ENCODE measurements at regions not wholly inside any gene's neighbourhood (a gene's known extent, or its start where the extent isn't known, plus 50 kb on each side); places are given as distances from the start of the nearest gene placed in this dataset.

GRCh38 chr1:229101011-229101871, 169.7 kb upstream of the RAB4A start:
- POLR2A ChIA-PET, result interaction anchor here (1.2 kb wide), 1 partner anchor 29 kb away, joined by 3 read pairs; no protein-coding TSS in a partner anchor
- ATAC-seq, result no peak
- H3K79me2 ChIP-seq (ENCODE audit: insufficient read depth, low read length), result no peaks in the 10 kb centered on the region
- no peak overlapping the region for H2AFZ ChIP-seq (ENCODE audit: low read length)
- TF ChIP-seq MIER2 (CRISPR knock-in tag; IDR thresholded peaks at IDR 0.05), result no peak
- no peak for TF ChIP-seq ESRRA (CRISPR knock-in tag; IDR thresholded peaks at IDR 0.05; ENCODE audit: low read depth)
- TF ChIP-seq WIZ (CRISPR knock-in tag; IDR thresholded peaks at IDR 0.05), result no peak
- TF ChIP-seq ISL2 (CRISPR knock-in tag; IDR thresholded peaks at IDR 0.05), result no peak
- TF ChIP-seq POLR2AphosphoS2 (IDR thresholded peaks at IDR 0.05; ENCODE audit: low read depth, low read length), result no peak
- no peak for TF ChIP-seq ZNF292 (CRISPR knock-in tag; IDR thresholded peaks at IDR 0.05; ENCODE audit: borderline replicate concordance, low read depth)
- no peak for TF ChIP-seq ZNF280B (CRISPR knock-in tag; IDR thresholded peaks at IDR 0.05; ENCODE audit: borderline replicate concordance)
- no peak for TF ChIP-seq NR2F6 (IDR thresholded peaks at IDR 0.05)
- no peak for TF ChIP-seq NR2F6 (CRISPR knock-in tag; IDR thresholded peaks at IDR 0.05)
- TF ChIP-seq ZNF672 (CRISPR knock-in tag; IDR thresholded peaks at IDR 0.05), result no peak
- no peak for TF ChIP-seq FOXC1 (CRISPR knock-in tag; IDR thresholded peaks at IDR 0.05; ENCODE audit: borderline replicate concordance)
- BruUV-seq (replicated peaks), result no TSS peak
- peaks cover 1% of the 10 kb centered on the region; the same call in 1 of the 2 replicates for H3K9me3 ChIP-seq (ENCODE audit: low read length)
- H3K4me1 ChIP-seq (ENCODE audit: insufficient read depth, low read length), result peaks cover 83% of the 10 kb centered on the region
- no peak for DNase-seq (ENCODE audit: low spot score)
- no peak for FAIRE-seq
- H3K9ac ChIP-seq (ENCODE audit: insufficient read depth, low read depth, low read length), result no peak overlapping the region
- no peaks in the 10 kb centered on the region for H4K20me1 ChIP-seq (ENCODE audit: insufficient read depth, low read length)
- H3K4me3 ChIP-seq (replicated peaks in 1 of 3; ENCODE audit: insufficient read depth in 1 of 3, low read depth in 2 of 3, low read length in 3 of 3), result no peak overlapping the region
- H3K4me2 ChIP-seq (ENCODE audit: low read depth, low read length), result no peak overlapping the region
- in situ Hi-C loops (cut with HindIII; ENCODE audit: extremely low pct_ligation_motif_present, low pct_unique_long_range_greater_than_20kb), result no loop called here
- WGBS (ENCODE audit: low lambda C conversion rate), result 98% methylated on average over 10 of the region's 10 CpGs
- intact Hi-C loops (cut with micrococcal nuclease; ENCODE audit: unreplicated experiment), result loop anchor here (10.0 kb wide), 1 partner anchor 124 kb away; no protein-coding TSS in a partner anchor
- no peak overlapping the region for H3K27ac ChIP-seq (ENCODE audit: extremely low read length, insufficient read depth, low read length)
- no peaks in the 10 kb centered on the region for H3K36me3 ChIP-seq (replicated peaks in 1 of 2; ENCODE audit: control insufficient read depth in 1 of 2, insufficient read depth in 2 of 2, low read length in 2 of 2)
- H3K27me3 ChIP-seq (ENCODE audit: control insufficient read depth in 1 of 2, insufficient read depth in 2 of 2, low read length in 2 of 2), result no peaks in the 10 kb centered on the region
- CTCF ChIA-PET (ENCODE audit: low intra/inter-chr PET ratio, low total read pairs), result no interaction called here

All from HepG2 (cell line).